ENCODE measurements at regions not wholly inside any gene's neighbourhood (a gene's known extent, or its start where the extent isn't known, plus 50 kb on each side); places are given as distances from the start of the nearest gene placed in this dataset.

DNA sequence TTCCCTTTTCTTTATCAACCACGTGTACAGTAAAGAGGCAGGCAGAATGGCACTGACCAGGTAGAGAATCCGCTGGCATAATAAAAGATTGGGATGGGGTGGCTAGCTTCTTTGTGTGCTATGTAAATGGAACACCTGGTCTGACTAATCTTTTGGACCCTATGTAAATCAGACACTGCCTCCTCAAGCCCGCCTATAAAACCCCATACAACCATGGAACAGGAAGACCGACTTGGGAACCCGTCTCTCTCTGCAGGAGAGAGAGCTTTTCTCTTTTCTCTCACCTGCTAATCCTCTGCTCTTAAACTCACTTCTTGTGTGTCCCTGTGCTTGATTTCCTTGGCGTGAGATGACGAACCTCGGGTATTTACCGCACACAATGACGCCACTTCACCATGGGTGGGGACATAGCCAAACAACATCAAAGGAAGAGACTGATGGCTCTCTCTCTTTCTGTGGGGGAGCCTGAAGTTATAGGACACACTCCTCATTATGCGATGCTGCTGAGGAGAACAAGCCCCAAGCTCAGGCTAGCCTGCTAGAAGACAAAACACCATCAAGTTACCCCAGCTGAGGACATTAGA is 94.2 kb downstream of the ARL5B start:
- no peak overlapping the region for H3K27ac Mint-ChIP-seq
- no peak for DNase-seq (ENCODE audit: low spot score, unreplicated experiment)
- no peaks in the 10 kb centered on the region for H3K4me1 Mint-ChIP-seq (ENCODE audit: low read depth)
- no peaks in the 10 kb centered on the region for H3K27me3 Mint-ChIP-seq
- H3K4me3 Mint-ChIP-seq (ENCODE audit: low read depth), result no peak overlapping the region
- H3K36me3 Mint-ChIP-seq (ENCODE audit: insufficient read depth), result no peaks in the 10 kb centered on the region
- TF ChIP-seq, protein P1, sequence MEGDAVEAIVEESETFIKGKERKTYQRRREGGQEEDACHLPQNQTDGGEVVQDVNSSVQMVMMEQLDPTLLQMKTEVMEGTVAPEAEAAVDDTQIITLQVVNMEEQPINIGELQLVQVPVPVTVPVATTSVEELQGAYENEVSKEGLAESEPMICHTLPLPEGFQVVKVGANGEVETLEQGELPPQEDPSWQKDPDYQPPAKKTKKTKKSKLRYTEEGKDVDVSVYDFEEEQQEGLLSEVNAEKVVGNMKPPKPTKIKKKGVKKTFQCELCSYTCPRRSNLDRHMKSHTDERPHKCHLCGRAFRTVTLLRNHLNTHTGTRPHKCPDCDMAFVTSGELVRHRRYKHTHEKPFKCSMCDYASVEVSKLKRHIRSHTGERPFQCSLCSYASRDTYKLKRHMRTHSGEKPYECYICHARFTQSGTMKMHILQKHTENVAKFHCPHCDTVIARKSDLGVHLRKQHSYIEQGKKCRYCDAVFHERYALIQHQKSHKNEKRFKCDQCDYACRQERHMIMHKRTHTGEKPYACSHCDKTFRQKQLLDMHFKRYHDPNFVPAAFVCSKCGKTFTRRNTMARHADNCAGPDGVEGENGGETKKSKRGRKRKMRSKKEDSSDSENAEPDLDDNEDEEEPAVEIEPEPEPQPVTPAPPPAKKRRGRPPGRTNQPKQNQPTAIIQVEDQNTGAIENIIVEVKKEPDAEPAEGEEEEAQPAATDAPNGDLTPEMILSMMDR (IDR thresholded peaks at IDR 0.05; ENCODE audit: unreplicated experiment), result no peak
- no peaks in the 10 kb centered on the region for H3K9me3 Mint-ChIP-seq (ENCODE audit: low read depth)

DNA sequence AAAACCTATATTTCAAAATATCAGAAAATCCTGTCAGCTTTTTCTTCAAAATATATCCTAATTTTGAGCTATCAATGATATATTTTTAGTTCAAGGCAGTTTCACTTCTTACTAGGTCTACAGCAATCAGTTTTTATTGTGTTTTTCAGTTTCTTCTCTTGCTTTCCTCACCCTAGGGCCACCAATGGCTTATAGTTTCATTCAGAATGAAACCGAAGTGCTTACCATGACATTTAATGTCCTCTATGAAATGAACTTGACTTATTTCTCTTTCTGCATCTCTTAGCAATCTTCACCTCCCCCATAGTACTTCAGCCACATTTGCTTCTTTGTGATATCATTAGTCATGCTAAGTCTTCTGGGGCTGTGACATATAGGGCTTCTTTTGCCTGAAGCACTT is 100.3 kb downstream of the ARL5B start:
- no peaks in the 10 kb centered on the region for H3K36me3 Mint-ChIP-seq (ENCODE audit: insufficient read depth)
- H3K27me3 Mint-ChIP-seq, result no peaks in the 10 kb centered on the region
- no peak overlapping the region for H3K4me3 Mint-ChIP-seq (ENCODE audit: low read depth)
- H3K4me1 Mint-ChIP-seq (ENCODE audit: low read depth), result no peaks in the 10 kb centered on the region
- DNase-seq (ENCODE audit: low spot score, unreplicated experiment), result no peak
- H3K27ac Mint-ChIP-seq, result no peak overlapping the region
- H3K9me3 Mint-ChIP-seq (ENCODE audit: low read depth), result no peaks in the 10 kb centered on the region
- TF ChIP-seq, protein P1 (IDR thresholded peaks at IDR 0.05; ENCODE audit: unreplicated experiment), result no peak

DNA sequence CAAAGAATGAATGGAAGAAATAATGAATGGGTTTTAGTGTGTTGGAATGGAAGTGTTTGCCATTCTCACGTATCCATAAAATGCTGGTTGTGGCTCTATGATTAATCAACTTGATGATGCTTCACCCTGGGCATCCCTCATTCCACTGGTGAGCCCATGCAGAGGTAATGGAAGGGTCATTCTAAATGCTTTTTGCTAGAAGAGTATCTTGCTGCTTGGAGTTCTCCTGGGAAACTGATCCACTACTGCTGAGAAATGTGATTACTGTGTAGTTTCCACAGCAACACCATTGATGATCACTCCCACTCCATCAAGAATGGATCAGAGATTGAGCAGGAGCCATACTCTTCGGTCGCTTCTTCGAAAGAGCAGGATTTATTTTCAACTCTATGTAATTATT is 101.6 kb downstream of the ARL5B start:
- TF ChIP-seq, protein P1 (IDR thresholded peaks at IDR 0.05; ENCODE audit: unreplicated experiment), result no peak
- Mint-ChIP-seq H3K27me3 (no peaks in the 10 kb centered on the region), H3K9me3 (ENCODE audit: low read depth) (no peaks in the 10 kb centered on the region), H3K4me1 (ENCODE audit: low read depth) (no peaks in the 10 kb centered on the region), H3K27ac (no peak overlapping the region), H3K36me3 (ENCODE audit: insufficient read depth) (no peaks in the 10 kb centered on the region), H3K4me3 (ENCODE audit: low read depth) (no peak overlapping the region)
- DNase-seq (ENCODE audit: low spot score, unreplicated experiment), result no peak

DNA sequence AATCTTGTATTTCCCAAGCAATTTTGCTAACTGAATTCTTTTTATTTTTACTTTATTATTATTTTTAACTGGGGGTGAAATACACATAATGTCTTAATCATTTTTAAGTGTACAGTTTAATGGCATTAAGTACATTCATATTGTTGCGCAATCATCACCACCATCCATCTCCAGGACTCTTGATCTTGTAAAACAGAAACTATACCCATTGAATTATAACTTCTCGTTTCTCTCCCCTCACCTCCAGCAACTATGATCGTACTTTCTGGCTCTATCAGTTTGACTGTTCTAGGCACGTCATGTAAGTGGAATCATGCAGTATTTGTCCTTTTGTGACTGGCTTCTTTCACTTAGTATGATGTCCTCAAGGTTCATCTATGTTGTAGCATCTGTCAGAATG is 108.8 kb downstream of the ARL5B start:
- Mint-ChIP-seq H3K4me1 (ENCODE audit: low read depth) (no peaks in the 10 kb centered on the region), H3K27me3 (no peaks in the 10 kb centered on the region)

DNA sequence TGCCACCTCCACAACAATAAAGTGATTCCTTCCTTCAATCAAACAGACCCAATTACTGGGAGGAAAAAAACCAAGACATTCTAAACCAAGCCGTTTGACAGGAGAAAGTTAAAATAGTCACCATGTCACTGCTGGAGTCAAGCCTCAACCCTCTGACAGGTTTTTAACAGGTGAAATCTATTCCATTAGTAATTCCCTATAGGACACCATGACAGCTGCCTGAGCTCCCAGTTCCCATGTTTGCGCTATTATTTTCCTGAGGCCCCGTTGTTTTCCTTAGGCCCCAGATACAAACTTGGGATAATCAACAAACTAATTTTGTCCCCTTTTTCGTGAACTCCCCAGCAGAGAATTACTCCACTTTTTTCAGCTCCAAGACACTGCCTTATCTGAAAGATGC is 113.9 kb downstream of the ARL5B start:
- TF ChIP-seq, protein P1 (IDR thresholded peaks at IDR 0.05; ENCODE audit: unreplicated experiment), result no peak
- Mint-ChIP-seq H3K4me3 (ENCODE audit: low read depth) (no peak overlapping the region), H3K9me3 (ENCODE audit: low read depth) (no peaks in the 10 kb centered on the region), H3K4me1 (ENCODE audit: low read depth) (no peaks in the 10 kb centered on the region), H3K27me3 (no peaks in the 10 kb centered on the region), H3K36me3 (ENCODE audit: insufficient read depth) (no peaks in the 10 kb centered on the region), H3K27ac (no peak overlapping the region)
- no peak for DNase-seq (ENCODE audit: low spot score, unreplicated experiment)

More for the DNA sequence above, 108.8 kb downstream of the ARL5B start:
- H3K36me3 Mint-ChIP-seq (ENCODE audit: insufficient read depth), result no peaks in the 10 kb centered on the region
- no peak overlapping the region for H3K27ac Mint-ChIP-seq
- DNase-seq (ENCODE audit: low spot score, unreplicated experiment), result no peak
- H3K4me3 Mint-ChIP-seq (ENCODE audit: low read depth), result no peak overlapping the region
- TF ChIP-seq, protein P1 (IDR thresholded peaks at IDR 0.05; ENCODE audit: unreplicated experiment), result no peak
- no peaks in the 10 kb centered on the region for H3K9me3 Mint-ChIP-seq (ENCODE audit: low read depth)
